Left cardiac atrium (tissue), 4 donors: ENCODE measurements at regions not wholly inside any gene's neighbourhood (a gene's known extent, or its start where the extent isn't known, plus 50 kb on each side); places are given as distances from the start of the nearest gene placed in this dataset.

Source experiments
- ATAC-seq, 2 donors: fragments of 200-7000 bp; cut with Tn5 transposase; one replicate each; pipeline ENCODE4 v1.9.1; 2020; ENCODE audit warnings: mild to moderate bottlenecking in 2 of 2, moderate library complexity in 2 of 2
- DNase-seq: peaks from one replicate; pipeline ENCODE4 v3.0.0-alpha.2; 2020
- intact Hi-C, 2 donors: fragments of 100-400 bp; cut with DNase I; formaldehyde crosslinking; loops; one replicate each; pipeline versions ENCODE4 v1.14.1 to v1.15.1; 2022 to 2023
- donor health status: DM: no; HTN: yes; CAD: no.
- donor health status: DM: no; HTN: yes; CAD: no; lungs with severe emphysema.
- donor health status: DM: yes; HTN: yes; CAD: no.
- donor health status: Dilated cardiomyopathy.

- ATAC-seq (no peak), DNase-seq (no peak)
- intact Hi-C loops: no loop called here
Observed at GRCh38 chr2:217724471-217724870, 278.3 kb downstream of the TNS1 start.

GRCh38 chr2:217723981-217724380, 278.8 kb downstream of the TNS1 start:
- DNase-seq (no peak), ATAC-seq (peak in 1 of 2 donors; percentile 17)
- intact Hi-C loops: no loop called here

GRCh38 chr2:217722883-217723472, 279.8 kb downstream of the TNS1 start:
- peak in 1 of 2 donors; percentile 64 for ATAC-seq
- DNase-seq: no peak
- intact Hi-C loops: no loop called here

- intact Hi-C loops: loop anchor here (10.0 kb wide), 3 partner anchors 63 to 1023 kb away; partner anchors contain the start of gene IGFBP5 (in 1 of the 2)
- ATAC-seq: no peak
- DNase-seq: no peak
Observed at GRCh38 chr2:217717646-217718045, 285.1 kb downstream of the TNS1 start.

- ATAC-seq: no peak
- intact Hi-C loops: loop anchor here (10.0 kb wide), 3 partner anchors 61 to 1021 kb away; partner anchors contain the start of gene IGFBP5 (in 1 of the 2)
- DNase-seq: no peak
Observed at GRCh38 chr2:217715484-217715883, 287.3 kb downstream of the TNS1 start.

- intact Hi-C loops: loop anchor here (5.0 to 10.0 kb wide), 5 partner anchors 60 to 1037 kb away; partner anchors contain the start of gene IGFBP5 (in 1 of the 2)
- peak; percentile 78 to 91 for ATAC-seq
- peak; percentile 78 for DNase-seq
Observed at GRCh38 chr2:217714287-217714751, 288.5 kb downstream of the TNS1 start.

GRCh38 chr2:217713395-217714286, 289.2 kb downstream of the TNS1 start:
- peak; percentile 76 for DNase-seq
- intact Hi-C loops: loop anchor here (2.0 to 10.0 kb wide), 6 partner anchors 59 to 1036 kb away; partner anchors contain the start of gene IGFBP5 (in 2 of the 2)
- ATAC-seq: peak; percentile 82 to 84

- ATAC-seq (no peak), DNase-seq (no peak)
- intact Hi-C loops: loop anchor here (2.0 to 10.0 kb wide), 6 partner anchors 58 to 1035 kb away; partner anchors contain the start of gene IGFBP5 (in 2 of the 2)
Observed at GRCh38 chr2:217712431-217712830, 290.4 kb downstream of the TNS1 start.

GRCh38 chr2:217711188-217711587, 291.6 kb downstream of the TNS1 start:
- intact Hi-C loops: loop anchor here (5.0 to 10.0 kb wide), 5 partner anchors 56 to 1034 kb away; partner anchors contain the start of gene IGFBP5 (in 1 of the 2)
- DNase-seq: no peak
- ATAC-seq: no peak

- ATAC-seq (no peak), DNase-seq (no peak)
- intact Hi-C loops: loop anchor here (5.0 to 10.0 kb wide), 5 partner anchors 55 to 1033 kb away; partner anchors contain the start of gene IGFBP5 (in 1 of the 2)
Observed at GRCh38 chr2:217710211-217710765, 292.5 kb downstream of the TNS1 start.

GRCh38 chr2:217709478-217710210, 293.2 kb downstream of the TNS1 start:
- DNase-seq (no peak), ATAC-seq (no peak)
- intact Hi-C loops: loop anchor here (5.0 to 10.0 kb wide), 5 partner anchors 55 to 1032 kb away; partner anchors contain the start of gene IGFBP5 (in 1 of the 2)

GRCh38 chr2:217707131-217707611, 295.6 kb downstream of the TNS1 start:
- DNase-seq (no peak), ATAC-seq (peak in 1 of 2 donors; percentile 78)
- intact Hi-C loops: no loop called here

- no peak for DNase-seq
- no peak for ATAC-seq
- intact Hi-C loops: no loop called here
Observed at GRCh38 chr2:217706513-217706912, 296.3 kb downstream of the TNS1 start.

GRCh38 chr2:217706095-217706494, 296.7 kb downstream of the TNS1 start:
- ATAC-seq: no peak
- no peak for DNase-seq
- intact Hi-C loops: no loop called here

GRCh38 chr2:217705461-217705860, 297.3 kb downstream of the TNS1 start:
- DNase-seq: no peak
- no peak for ATAC-seq
- intact Hi-C loops: no loop called here

- intact Hi-C loops: no loop called here
- no peak for ATAC-seq
- DNase-seq: no peak
Observed at GRCh38 chr2:217703999-217704398, 298.8 kb downstream of the TNS1 start.

GRCh38 chr2:217703102-217703501, 299.7 kb downstream of the TNS1 start:
- no peak for DNase-seq

GRCh38 chr2:217701622-217702021, 301.2 kb downstream of the TNS1 start:
- intact Hi-C loops: no loop called here
- no peak for DNase-seq
- ATAC-seq: no peak

More at GRCh38 chr2:217703102-217703501, 299.7 kb downstream of the TNS1 start:
- no peak for ATAC-seq
- intact Hi-C loops: no loop called here
